ENCODE measurements at regions not wholly inside any gene's neighbourhood (a gene's known extent, or its start where the extent isn't known, plus 50 kb on each side); places are given as distances from the start of the nearest gene placed in this dataset.

DNA sequence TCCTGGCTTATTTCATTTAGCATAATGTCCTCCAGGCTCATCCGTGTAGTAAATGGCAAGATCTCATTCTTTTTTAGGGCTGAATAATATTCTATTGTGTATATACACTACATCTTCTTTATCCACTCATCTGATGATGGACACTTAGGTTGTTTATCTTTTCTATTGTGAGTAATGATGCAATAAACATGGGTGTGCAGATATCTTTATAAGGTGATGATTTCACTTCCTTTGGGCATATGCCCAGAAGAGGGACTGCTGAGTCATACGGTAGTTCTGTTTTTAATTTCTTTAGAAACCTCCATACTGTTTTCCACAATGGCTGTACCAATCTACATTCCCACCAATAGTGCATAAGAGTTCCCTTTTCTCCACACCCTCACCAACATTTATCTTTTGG lies 317.6 kb upstream of the CNKSR2 start:
- DNase-seq = no peak
- H3K9me3 Mint-ChIP-seq = peaks cover 4% of the 10 kb centered on the region
- H3K27me3 Mint-ChIP-seq = no peaks in the 10 kb centered on the region
- H3K4me1 Mint-ChIP-seq = no peaks in the 10 kb centered on the region
- H3K36me3 Mint-ChIP-seq = no peaks in the 10 kb centered on the region
- H3K4me3 Mint-ChIP-seq = no peak overlapping the region
- H3K27ac Mint-ChIP-seq = no peak overlapping the region

DNA sequence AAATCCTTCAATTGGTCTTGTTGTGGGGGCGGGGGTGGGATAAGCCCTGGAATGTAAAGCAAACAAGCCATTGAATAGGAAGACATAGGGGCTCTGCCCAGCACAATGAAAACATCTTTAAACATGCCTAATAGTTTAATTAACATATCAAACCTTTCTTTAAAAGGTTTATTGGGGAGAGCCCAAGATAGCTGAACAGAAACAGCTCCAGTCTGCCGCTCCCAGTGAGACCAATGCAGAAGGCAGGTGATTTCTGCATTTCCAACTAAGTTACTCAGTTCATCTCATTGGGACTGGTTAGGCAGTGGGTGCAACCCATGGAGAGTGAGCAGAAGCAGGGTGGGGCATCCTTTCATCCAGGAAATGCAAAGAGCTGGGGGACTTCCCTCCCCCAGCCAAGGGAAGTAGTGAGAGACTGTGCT lies 327.2 kb upstream of the CNKSR2 start:
- DNase-seq = no peak

DNA sequence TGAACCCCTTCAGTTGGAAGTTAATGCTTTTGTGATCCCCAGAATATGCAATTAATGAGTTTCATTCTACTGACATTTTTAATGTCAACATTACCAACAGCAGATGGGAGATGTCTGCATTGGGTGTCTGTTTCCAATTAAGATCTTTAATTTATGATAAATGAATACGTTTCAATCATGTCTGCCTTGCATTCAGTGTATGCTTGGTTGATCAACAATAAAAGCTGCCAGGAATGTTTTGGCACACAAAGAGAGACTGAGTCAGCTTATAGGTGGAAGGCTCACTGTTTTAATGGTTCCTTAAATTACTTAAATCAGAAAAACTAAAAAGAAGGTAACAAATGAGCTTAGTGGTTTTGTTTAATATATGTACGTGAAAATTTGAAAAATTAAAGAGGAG lies 359.9 kb upstream of the CNKSR2 start:
- Mint-ChIP-seq H3K27ac (no peak overlapping the region), H3K9me3 (peaks cover 2% of the 10 kb centered on the region), H3K27me3 (no peaks in the 10 kb centered on the region), H3K36me3 (no peaks in the 10 kb centered on the region), H3K4me3 (no peak overlapping the region), H3K4me1 (no peaks in the 10 kb centered on the region)
- no peak for DNase-seq

More for the DNA sequence above, 327.2 kb upstream of the CNKSR2 start:
- Mint-ChIP-seq H3K9me3 (no peaks in the 10 kb centered on the region), H3K27me3 (peaks cover 18% of the 10 kb centered on the region), H3K27ac (no peak overlapping the region), H3K4me1 (no peaks in the 10 kb centered on the region), H3K36me3 (no peaks in the 10 kb centered on the region), H3K4me3 (no peak overlapping the region)

DNA sequence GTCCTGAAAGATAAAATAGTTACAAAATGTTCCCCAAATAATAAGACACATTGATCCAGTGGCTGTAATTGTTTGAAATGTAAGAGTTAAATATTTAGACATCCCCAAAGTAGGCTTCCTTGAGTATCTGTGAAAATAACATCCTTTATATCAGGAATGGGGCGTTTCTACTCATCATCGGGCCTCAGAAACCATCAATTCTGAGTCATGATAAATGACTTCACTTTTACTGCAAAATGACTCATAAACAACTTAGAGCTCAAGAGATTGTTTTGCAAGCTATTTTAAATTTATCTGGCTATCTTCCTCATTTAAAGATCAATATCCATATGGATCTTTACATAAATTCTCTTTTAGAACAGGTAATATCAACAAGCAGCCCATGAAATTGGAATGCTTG lies 369.4 kb upstream of the CNKSR2 start:
- no peak overlapping the region for H3K4me3 Mint-ChIP-seq
- H3K9me3 Mint-ChIP-seq = no peaks in the 10 kb centered on the region
- H3K4me1 Mint-ChIP-seq = no peaks in the 10 kb centered on the region
- H3K27me3 Mint-ChIP-seq = peaks cover 9% of the 10 kb centered on the region
- H3K27ac Mint-ChIP-seq = no peak overlapping the region
- no peak for DNase-seq
- H3K36me3 Mint-ChIP-seq = no peaks in the 10 kb centered on the region

DNA sequence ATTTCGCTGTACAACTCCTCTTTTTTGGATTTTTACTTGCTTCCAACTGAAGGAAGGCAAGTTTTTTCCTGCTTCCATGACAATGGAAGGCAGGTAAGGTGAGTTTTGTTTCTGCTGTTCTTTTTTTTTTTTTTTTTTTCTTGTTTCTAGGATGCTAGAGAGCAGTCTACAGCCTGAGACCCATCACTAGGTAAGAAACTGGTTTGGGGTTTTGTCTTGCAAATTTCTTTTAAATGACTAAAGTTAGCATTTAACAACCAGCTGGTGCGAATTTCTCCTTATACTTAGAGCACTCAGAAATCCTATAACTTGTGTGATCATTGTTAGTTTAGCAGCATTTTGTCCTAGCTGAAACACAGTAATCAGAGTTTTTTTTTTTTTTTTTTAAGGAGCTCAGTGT lies 378.4 kb upstream of the CNKSR2 start:
- Mint-ChIP-seq H3K27ac (no peak overlapping the region), H3K4me3 (no peak overlapping the region), H3K4me1 (no peaks in the 10 kb centered on the region), H3K9me3 (no peaks in the 10 kb centered on the region), H3K36me3 (no peaks in the 10 kb centered on the region), H3K27me3 (peaks cover 3% of the 10 kb centered on the region)
- no peak for DNase-seq

DNA sequence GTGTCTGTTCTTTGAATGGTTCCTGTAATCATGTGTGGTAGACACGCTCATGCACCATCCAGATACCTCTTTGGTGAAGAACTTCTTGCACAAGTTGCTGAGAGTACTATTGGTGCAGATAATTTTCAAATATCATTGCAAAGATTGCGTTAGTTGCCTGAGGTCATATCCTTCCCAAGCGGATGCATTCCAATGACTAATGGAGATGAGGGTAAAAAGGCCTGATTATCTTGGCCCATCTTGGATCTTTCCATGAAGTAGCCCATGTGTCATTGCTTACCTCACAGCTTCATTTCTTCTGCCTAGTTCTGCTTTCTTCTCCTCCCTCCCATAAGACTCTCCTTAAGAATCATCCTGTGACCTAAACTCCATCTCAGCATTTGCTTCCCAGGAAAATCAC lies 384.9 kb upstream of the CNKSR2 start:
- no peaks in the 10 kb centered on the region for H3K4me1 Mint-ChIP-seq

DNA sequence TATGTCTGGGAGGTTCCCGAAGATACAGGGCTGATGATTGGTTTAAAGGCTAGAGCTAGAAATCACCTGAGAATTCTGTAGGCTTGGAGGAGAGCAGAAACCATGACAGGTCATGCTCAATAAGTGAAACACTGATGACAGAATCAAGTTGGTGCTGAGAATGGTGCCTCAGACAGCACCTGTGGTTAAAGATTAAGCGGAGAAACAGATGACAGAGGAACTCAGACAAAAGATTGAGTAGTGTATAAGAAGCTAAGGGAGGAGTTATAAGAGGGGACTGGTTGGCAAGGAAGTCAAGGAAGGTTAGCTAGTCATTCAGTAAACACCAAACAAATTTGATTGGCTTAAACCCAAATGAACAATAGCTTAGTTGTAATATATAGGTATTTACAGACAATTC lies 385.4 kb upstream of the CNKSR2 start:
- DNase-seq = no peak
- Mint-ChIP-seq H3K27me3 (peaks cover 4% of the 10 kb centered on the region), H3K9me3 (no peaks in the 10 kb centered on the region), H3K4me3 (no peak overlapping the region), H3K27ac (no peak overlapping the region), H3K4me1 (no peaks in the 10 kb centered on the region), H3K36me3 (no peaks in the 10 kb centered on the region)

More for the DNA sequence above, 384.9 kb upstream of the CNKSR2 start:
- H3K27me3 Mint-ChIP-seq = no peaks in the 10 kb centered on the region
- H3K4me3 Mint-ChIP-seq = no peak overlapping the region
- DNase-seq = no peak
- no peak overlapping the region for H3K27ac Mint-ChIP-seq
- H3K9me3 Mint-ChIP-seq = no peaks in the 10 kb centered on the region
- no peaks in the 10 kb centered on the region for H3K36me3 Mint-ChIP-seq

DNA sequence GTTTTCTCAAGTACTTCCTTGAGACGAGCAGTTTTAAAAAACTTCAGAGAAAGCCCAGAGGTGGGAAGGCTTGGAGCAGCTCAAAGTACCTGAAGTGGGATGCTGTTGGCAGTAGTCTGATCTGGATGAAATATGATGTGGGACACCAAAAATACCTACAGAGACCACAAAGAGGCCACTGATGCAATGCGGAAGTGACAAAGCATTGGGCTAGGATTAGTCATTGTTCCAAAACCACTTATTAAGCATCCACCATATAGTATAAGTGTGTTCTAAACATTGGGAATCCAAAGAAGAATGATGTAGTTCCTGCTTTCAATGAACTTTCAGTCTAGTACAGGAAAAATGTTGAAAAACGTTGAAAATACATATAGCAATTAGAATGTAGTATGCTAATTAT lies 386.1 kb upstream of the CNKSR2 start:
- peaks cover 4% of the 10 kb centered on the region for H3K27me3 Mint-ChIP-seq
- no peak for DNase-seq
- H3K36me3 Mint-ChIP-seq = no peaks in the 10 kb centered on the region
- no peaks in the 10 kb centered on the region for H3K9me3 Mint-ChIP-seq
- no peak overlapping the region for H3K27ac Mint-ChIP-seq
- no peaks in the 10 kb centered on the region for H3K4me1 Mint-ChIP-seq
- H3K4me3 Mint-ChIP-seq = no peak overlapping the region

DNA sequence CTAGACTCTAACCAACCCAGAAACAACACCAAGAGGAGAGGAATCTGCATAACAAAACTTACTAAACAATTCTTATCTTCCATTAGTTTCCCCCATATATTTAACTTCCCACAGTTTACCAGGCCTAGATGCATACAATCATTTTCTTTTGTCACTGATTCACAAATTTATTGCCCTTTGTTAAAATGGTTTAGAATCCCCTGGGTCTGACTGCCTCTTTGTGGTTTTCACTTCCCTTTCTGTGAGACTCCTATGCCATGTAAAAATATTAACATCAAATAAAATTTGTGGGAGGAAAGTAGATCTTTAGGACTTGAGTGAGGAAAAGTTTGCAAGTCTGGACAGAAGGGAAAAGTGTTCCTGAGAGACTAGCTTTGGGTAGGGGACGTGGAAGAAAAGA lies 393.8 kb upstream of the CNKSR2 start:
- no peak overlapping the region for H3K27ac Mint-ChIP-seq
- no peak overlapping the region for H3K4me3 Mint-ChIP-seq
- H3K9me3 Mint-ChIP-seq = no peaks in the 10 kb centered on the region
- H3K27me3 Mint-ChIP-seq = peaks cover 7% of the 10 kb centered on the region
- H3K36me3 Mint-ChIP-seq = no peaks in the 10 kb centered on the region
- H3K4me1 Mint-ChIP-seq = no peaks in the 10 kb centered on the region
- no peak for DNase-seq

DNA sequence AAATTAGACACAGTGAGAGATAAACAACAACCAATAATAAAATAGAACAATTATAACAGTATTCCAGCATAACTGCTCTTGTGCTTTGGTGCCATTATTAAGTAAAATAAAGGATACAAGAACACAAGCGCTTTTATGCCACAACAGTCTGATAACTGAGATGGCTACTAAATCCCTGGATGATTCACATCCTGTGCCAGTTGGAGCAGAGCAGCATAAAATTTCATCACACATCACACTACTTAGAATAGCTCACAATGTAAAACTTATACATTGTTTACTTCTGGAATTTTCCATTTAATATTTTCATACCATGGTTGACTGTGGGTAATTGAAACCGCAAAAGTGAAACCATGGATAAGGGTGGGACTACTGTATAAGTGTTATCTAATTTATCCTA lies 399.9 kb upstream of the CNKSR2 start:
- no peak for DNase-seq
- H3K27me3 Mint-ChIP-seq = no peaks in the 10 kb centered on the region
- no peaks in the 10 kb centered on the region for H3K4me1 Mint-ChIP-seq
- H3K36me3 Mint-ChIP-seq = no peaks in the 10 kb centered on the region
- no peaks in the 10 kb centered on the region for H3K9me3 Mint-ChIP-seq
- no peak overlapping the region for H3K4me3 Mint-ChIP-seq
- H3K27ac Mint-ChIP-seq = no peak overlapping the region

DNA sequence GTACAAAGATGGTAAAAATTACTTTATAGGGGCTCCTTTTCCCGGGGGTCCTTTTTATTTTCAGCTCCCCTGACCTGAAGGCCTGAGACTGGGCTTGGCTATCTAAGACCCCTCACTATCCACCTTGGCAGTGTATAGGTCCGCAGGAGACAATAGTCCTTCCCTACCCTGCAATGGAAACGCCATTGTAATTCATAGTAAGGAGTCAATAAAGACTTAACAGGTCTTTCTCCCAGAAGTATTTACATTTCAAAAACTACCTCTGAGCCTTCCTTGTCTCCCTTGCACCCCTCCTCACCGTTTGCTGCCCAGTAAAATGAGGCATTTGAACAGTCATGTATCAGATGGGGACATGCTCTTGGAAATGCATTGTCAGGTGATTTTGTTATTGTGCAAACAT lies 401.2 kb upstream of the CNKSR2 start:
- Mint-ChIP-seq H3K4me3 (no peak overlapping the region), H3K36me3 (no peaks in the 10 kb centered on the region), H3K4me1 (no peaks in the 10 kb centered on the region), H3K27ac (no peak overlapping the region), H3K9me3 (no peaks in the 10 kb centered on the region), H3K27me3 (no peaks in the 10 kb centered on the region)
- no peak for DNase-seq

DNA sequence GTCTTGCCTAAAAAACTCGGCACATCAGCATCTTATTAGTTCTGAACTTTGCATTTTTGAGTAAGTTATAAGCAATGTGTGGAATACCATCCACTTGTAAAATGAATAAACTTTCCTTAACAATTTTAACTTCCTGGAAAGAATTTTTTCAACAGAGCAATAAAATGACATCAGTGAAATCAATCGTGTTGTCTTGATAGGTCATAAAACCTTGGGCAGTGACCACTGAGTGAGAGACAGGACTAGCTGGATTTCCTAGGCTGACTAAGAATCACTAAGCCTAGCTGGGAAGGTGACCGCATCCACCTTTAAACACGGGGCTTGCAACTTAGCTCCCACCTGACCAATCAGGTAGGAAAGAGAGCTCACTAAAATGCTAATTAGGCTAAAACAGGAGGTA lies 403.0 kb upstream of the CNKSR2 start:
- Mint-ChIP-seq H3K36me3 (no peaks in the 10 kb centered on the region), H3K27ac (no peak overlapping the region), H3K4me3 (no peak overlapping the region), H3K4me1 (no peaks in the 10 kb centered on the region), H3K27me3 (no peaks in the 10 kb centered on the region), H3K9me3 (no peaks in the 10 kb centered on the region)
- DNase-seq = no peak

DNA sequence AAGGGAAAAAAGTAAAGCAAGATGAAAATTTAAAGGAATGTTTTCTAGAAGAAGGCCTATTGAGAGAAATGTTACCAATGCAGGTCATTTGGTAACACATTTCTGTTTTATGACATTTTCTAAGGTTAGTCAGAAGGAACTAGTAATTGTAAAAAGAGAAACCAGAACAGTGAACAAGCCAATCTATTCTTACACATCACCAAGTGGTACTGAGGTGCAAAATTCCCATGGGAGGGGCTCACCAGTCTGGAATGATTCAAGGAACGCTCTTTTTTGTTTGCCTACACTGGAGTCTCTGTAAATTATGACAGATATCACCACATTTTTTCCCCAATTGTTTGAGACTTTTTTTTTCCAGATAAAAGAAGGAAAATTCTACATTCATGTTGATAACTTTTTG lies 404.7 kb upstream of the CNKSR2 start:
- no peaks in the 10 kb centered on the region for H3K4me1 Mint-ChIP-seq
- H3K27me3 Mint-ChIP-seq = no peaks in the 10 kb centered on the region
- H3K9me3 Mint-ChIP-seq = no peaks in the 10 kb centered on the region
- H3K4me3 Mint-ChIP-seq = no peak overlapping the region
- DNase-seq = no peak
- H3K27ac Mint-ChIP-seq = no peak overlapping the region
- no peaks in the 10 kb centered on the region for H3K36me3 Mint-ChIP-seq

DNA sequence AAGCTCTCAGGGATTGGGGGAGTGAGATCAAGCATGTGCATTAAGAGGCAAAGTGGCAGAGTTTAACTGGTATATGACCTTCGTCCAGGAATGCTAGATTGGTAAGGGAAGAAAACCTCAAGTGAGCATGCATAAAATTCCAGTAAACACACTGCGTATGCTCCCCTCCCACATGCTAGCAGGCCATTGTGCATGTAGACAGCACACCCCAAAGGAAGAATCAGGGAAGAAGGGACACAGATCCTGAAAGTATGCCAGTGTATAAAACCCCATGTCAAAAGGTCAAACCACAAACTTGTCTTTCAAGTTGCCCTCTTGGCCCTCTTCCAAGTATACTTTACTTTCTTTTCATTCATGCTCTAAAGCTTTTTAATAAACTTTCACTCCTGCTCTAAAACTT lies 405.2 kb upstream of the CNKSR2 start:
- DNase-seq = no peak
- H3K27me3 Mint-ChIP-seq = no peaks in the 10 kb centered on the region
- H3K36me3 Mint-ChIP-seq = no peaks in the 10 kb centered on the region
- no peaks in the 10 kb centered on the region for H3K9me3 Mint-ChIP-seq
- no peaks in the 10 kb centered on the region for H3K4me1 Mint-ChIP-seq
- H3K27ac Mint-ChIP-seq = no peak overlapping the region
- no peak overlapping the region for H3K4me3 Mint-ChIP-seq

DNA sequence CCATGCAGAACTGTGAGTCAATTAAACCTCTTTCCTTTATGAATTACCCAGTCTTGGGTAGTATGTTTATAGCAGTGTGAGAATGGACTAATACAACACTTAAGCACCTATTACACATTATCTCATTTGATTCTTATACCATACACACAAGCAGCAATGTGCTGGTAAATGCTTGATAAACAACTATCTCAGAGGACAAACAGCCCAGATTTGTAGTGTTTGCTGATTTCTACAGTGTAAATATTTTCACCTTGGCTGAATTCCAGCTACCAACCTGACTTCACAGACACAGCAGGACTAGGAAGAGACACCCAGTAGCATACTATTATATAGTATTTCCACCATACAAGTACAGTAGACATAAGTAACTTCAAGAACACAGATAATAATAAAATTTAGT lies 406.5 kb upstream of the CNKSR2 start:
- Mint-ChIP-seq H3K27me3 (no peaks in the 10 kb centered on the region), H3K36me3 (no peaks in the 10 kb centered on the region), H3K27ac (no peak overlapping the region), H3K4me1 (no peaks in the 10 kb centered on the region), H3K9me3 (peaks cover 3% of the 10 kb centered on the region), H3K4me3 (no peak overlapping the region)
- DNase-seq = no peak

DNA sequence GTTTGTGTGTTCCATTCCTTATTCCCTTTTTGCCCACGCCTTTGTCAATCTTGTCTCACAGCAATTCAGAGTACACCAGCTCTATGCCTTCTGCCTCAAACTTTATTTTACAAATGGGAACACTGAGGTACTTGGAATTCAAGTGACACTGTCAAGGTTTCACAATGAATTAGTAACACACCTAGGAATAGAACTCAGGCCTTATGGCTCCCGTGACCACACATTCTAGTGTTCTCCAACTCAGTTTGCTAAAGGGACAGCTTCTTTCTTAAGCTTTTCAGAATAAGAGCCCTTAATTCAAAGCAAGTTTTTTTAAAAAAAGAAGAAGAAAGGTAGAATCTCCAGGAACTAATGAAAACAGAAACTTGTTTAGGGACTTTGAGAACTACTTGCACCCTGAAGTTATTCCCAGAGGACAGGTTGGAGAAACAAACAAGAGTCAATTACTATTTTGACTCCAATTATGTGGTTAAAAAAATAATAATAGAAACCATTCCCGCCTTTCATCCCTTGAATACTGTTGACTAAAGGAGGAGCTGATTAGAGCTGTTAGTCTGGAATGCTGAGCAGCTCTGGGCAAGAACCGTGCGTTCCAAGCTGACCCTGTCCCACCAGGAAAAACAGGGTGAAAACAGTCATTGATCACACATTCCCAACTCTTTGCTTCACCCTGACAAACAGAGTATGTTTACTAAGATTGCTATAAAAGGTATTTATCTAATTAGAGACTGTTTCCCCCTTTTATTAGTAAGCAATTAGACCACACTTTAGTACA lies 408.8 kb upstream of the CNKSR2 start:
- Mint-ChIP-seq H3K4me1 (no peaks in the 10 kb centered on the region), H3K4me3 (no peak overlapping the region), H3K9me3 (peaks cover 3% of the 10 kb centered on the region), H3K27me3 (no peaks in the 10 kb centered on the region), H3K36me3 (no peaks in the 10 kb centered on the region), H3K27ac (no peak overlapping the region)
- no peak for DNase-seq

Measured in activated naive CD8-positive, alpha-beta T cell treated with anti-CD3 and anti-CD28 coated beads for 36 hours (primary cell).